GM10266 (cell line): ENCODE measurements at regions not wholly inside any gene's neighbourhood (a gene's known extent, or its start where the extent isn't known, plus 50 kb on each side); places are given as distances from the start of the nearest gene placed in this dataset.

Experiments used
- DNase-seq: peaks from one replicate; pipeline ENCODE4 v3.0.0; 2012; ENCODE audit errors: extremely low spot score
- TF ChIP-seq, protein P1 (sequence below): IDR thresholded peaks from 2 replicates; pipeline ENCODE4 v1.5.1; 2012; ENCODE audit warnings: mild to moderate bottlenecking, low read depth; ENCODE audit not compliant: control insufficient read depth, insufficient read depth; ENCODE audit errors: missing control alignments

DNA sequence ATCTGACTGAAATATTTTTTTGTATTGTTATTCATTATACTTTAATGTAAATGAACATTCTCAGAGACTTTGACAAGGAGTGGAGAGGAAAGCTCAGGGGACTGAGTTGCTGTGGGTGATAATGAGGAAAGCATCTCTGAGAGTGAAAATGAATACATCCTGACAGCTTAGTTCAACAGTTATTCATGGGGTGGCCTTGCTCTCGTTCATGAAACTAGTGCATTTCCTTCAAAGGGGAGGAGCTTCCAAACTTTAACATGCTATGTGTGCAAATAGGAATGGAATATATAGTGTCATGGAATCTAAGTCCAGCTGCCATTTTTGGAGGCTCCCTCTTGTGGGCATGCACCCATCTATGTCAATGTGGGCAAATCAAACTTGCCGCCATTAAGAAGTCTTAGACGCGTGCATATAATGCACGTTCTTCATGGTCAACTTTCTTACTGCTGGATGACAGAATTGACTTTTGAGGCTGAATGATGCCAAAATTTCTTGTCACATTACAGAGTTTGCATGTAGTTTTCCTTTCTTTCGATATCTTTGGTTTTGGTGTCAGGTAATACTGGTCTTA, 124.3 kb upstream of the TMEM170B start:
- no peak for DNase-seq
- TF ChIP-seq, protein P1, sequence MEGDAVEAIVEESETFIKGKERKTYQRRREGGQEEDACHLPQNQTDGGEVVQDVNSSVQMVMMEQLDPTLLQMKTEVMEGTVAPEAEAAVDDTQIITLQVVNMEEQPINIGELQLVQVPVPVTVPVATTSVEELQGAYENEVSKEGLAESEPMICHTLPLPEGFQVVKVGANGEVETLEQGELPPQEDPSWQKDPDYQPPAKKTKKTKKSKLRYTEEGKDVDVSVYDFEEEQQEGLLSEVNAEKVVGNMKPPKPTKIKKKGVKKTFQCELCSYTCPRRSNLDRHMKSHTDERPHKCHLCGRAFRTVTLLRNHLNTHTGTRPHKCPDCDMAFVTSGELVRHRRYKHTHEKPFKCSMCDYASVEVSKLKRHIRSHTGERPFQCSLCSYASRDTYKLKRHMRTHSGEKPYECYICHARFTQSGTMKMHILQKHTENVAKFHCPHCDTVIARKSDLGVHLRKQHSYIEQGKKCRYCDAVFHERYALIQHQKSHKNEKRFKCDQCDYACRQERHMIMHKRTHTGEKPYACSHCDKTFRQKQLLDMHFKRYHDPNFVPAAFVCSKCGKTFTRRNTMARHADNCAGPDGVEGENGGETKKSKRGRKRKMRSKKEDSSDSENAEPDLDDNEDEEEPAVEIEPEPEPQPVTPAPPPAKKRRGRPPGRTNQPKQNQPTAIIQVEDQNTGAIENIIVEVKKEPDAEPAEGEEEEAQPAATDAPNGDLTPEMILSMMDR = no peak

DNA sequence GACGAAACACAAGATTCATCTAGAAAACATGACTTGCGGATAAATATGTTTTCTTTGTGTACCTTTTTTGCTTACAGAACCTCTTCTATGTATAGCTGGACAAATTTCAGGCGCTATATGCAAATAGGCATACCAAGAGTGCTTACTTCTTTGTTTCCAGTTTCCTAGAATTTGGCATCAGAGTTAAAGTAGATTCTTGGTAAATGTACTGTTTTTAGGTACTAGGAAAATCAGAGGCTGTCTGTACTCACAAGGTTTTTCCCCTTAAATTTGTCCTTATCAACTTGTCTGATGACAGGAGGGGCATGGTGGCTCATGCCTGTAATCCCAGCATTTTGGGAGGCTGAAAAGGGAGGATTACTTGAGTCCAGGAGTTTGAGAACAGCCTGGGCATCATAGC, 124.9 kb upstream of the TMEM170B start:
- no peak for DNase-seq
- TF ChIP-seq, protein P1 = no peak

DNA sequence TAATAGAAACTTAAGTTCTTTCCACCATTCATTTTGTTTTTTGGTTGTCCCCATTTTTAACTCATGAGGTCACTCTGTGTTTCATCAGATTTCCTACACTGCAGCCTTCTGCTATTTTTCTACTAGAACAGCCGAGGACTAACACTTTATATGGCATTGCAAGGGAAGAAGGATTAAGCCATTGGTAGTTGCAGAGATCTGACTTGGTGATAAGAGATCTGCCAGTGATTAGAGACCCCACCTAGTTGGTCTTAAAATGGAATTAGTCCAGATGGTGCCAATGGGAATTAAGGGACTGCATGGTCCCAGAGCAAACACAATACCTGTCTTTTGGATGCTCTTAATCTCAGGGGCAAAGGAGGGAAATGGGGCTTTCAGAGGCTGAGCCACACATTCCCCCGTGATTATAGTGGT, 125.5 kb upstream of the TMEM170B start:
- TF ChIP-seq, protein P1 = no peak
- DNase-seq = no peak

DNA sequence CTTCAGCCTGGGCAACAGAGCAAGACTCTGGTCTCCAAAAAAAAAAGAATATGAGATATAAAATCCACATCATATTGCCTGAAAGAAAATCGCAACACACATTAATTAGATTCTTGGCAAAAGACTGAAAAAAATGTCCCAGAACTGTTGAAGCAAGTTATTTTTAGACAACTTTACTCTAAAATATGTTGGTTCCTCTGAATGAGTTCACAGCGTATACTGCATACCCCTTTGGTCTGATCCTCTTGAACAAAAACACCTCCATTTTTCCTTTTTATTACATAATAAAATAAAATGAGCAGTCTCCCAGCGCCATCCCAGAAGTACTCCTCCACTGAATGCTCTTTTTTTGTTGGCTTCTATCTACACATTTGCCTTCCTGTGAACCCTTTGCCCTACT, 126.0 kb upstream of the TMEM170B start:
- TF ChIP-seq, protein P1 = no peak

DNA sequence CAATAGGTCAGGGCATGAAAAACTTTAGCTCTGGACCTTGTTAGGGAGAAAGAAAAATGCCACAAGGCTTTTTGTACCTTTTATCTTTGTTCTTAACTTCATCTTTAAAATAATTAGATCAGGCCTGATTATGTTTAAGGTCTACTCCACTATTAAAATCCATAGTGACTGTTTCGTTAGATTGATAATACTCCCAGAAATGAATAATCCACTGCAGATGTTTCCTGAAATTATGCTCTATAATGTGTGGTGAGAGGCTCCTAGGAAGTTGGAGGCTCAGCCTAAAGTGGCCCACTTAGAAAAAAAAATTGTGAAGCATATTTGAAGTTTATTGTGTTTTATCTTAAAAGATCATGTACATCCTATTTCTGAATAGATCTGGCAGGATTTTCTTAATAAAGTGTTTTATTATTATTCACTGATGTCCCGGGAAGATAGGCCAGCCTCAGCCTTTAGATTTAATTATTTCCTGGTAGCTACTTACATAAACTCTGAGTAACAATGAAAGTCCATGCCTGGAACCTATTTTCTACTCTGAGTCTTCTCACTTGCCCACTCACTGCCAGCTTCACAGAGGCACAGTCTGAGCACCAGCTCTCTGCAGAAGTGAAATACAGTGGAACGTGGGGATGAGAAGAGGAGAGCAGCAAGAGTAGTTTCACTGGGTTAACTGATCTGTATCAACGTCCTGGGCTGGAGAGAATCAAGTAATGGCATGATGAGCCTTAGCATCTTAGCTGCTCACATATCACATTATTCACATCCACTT, 126.8 kb upstream of the TMEM170B start:
- DNase-seq = peak; percentile 26
- TF ChIP-seq, protein P1 = no peak

More for the DNA sequence above, 126.0 kb upstream of the TMEM170B start:
- no peak for DNase-seq

DNA sequence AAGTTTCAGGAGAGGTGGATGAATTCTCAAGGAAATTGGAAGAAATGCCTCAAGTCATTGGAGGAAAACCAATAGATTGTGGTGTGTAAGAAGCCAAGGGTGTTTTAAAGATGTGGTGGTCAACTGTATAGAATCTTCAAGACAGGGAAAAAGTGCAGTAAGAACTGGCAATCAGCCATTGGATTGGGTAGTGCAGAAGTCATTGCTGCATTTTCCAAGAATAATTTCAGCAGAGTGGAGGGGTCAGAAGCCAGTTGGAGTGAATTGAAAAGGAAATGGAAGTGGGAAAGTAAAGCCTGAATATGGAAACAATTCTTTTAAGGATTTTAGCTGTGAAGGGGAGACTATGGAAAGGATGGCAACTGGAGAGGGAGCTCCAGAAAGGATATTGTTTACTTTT, 128.2 kb upstream of the TMEM170B start:
- TF ChIP-seq, protein P1 = no peak
- no peak for DNase-seq

DNA sequence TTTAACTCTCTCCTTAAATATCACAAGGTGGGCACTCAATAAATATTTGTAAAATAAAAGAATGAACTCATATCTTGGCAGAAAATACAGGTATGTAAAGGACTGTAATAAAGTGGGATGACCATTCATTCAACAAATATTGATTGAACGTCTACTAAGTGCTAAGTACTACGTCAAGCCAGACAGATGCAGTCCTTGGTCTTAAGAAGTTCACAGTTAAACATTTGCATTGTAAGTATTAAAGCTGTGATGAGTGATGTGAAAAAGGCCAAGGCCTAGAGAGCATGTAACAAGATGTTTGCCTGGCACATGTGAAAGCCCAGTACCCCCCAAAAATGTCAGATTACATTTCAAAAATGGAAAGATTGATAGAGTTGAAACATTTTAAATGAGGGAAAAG, 130.1 kb upstream of the TMEM170B start:
- no peak for DNase-seq
- TF ChIP-seq, protein P1 = no peak
